IMR-90 (cell line): ENCODE measurements at regions not wholly inside any gene's neighbourhood (a gene's known extent, or its start where the extent isn't known, plus 50 kb on each side); places are given as distances from the start of the nearest gene placed in this dataset.

Experiments
- ATAC-seq: fragments of 200-7000 bp; cut with Tn5 transposase; 2 replicates; pipeline ENCODE4 v1.9.1; 2020; ENCODE audit warnings: low read depth, mild to moderate bottlenecking, moderate library complexity
- BruUV-seq: library from RNA; stranded (reverse); fragments of 400-500 nt; replicated peaks from 2 replicates; lab custom pipeline; 2021; lab: Mats Ljungman, UMichigan
- CTCF ChIA-PET: fragments of 300-600 bp; formaldehyde crosslinking; extraction: SDS; loops from one replicate; lab custom pipeline; 2021; ENCODE audit warnings: antibody characterized with exemption; lab: Yijun Ruan, JAX
- POLR2A ChIA-PET: fragments of 300-600 bp; sonication (Branson Sonifier 250); formaldehyde crosslinking; loops from one replicate; lab custom pipeline; 2022; ENCODE audit warnings: antibody characterized with exemption; ENCODE audit not compliant: unreplicated experiment; lab: Charles Lee
- DNase-seq: peaks from one replicate; pipeline ENCODE4 v3.0.0; 2013
- H2AFZ ChIP-seq: replicated peaks from 2 replicates; pipeline ENCODE3; 2013; ENCODE audit warnings: low read length, mild to moderate bottlenecking; ENCODE audit not compliant: poor library complexity
- H2AK5ac ChIP-seq: 2 replicates; pipeline ENCODE4 v1.6.1; 2013; ENCODE audit warnings: low read depth, low read length, inconsistent platforms
- H2AK9ac ChIP-seq: replicated peaks from 2 replicates; pipeline ENCODE3; 2013; ENCODE audit warnings: mild to moderate bottlenecking, low read depth, low read length, moderate library complexity; ENCODE audit not compliant: poor library complexity
- H2BK120ac ChIP-seq: 2 replicates; pipeline ENCODE4 v1.6.1; 2013; ENCODE audit warnings: low read depth, low read length, inconsistent platforms
- H2BK15ac ChIP-seq: 3 replicates; pipeline ENCODE4 v1.6.1; 2013; ENCODE audit warnings: low read depth, low read length, inconsistent platforms
- H2BK20ac ChIP-seq: 2 replicates; pipeline ENCODE4 v1.6.1; 2013; ENCODE audit warnings: low read depth, mild to moderate bottlenecking, inconsistent platforms, low read length, moderate library complexity
- H2BK5ac ChIP-seq: 2 replicates; pipeline ENCODE4 v1.6.1; 2013; ENCODE audit warnings: mild to moderate bottlenecking, low read depth, low read length, inconsistent platforms; ENCODE audit not compliant: poor library complexity, severe bottlenecking
- H3K14ac ChIP-seq: replicated peaks from 2 replicates; pipeline ENCODE4 v1.6.1; 2013; ENCODE audit warnings: low read depth, low read length, inconsistent platforms
- H3K18ac ChIP-seq: 2 replicates; pipeline ENCODE4 v1.6.1; 2013; ENCODE audit warnings: low read depth, low read length, control low read depth
- H3K23ac ChIP-seq: 2 replicates; pipeline ENCODE4 v1.6.1; 2013; ENCODE audit warnings: low read depth, low read length, inconsistent platforms
- H3K27ac ChIP-seq: 2 replicates; pipeline ENCODE4 v1.5.1; 2013; ENCODE audit warnings: mild to moderate bottlenecking, control low read depth, low read length; ENCODE audit not compliant: insufficient read depth
- H3K27me3 ChIP-seq: 2 replicates; pipeline ENCODE4 v1.6.1; 2013; ENCODE audit warnings: low read length; ENCODE audit not compliant: control insufficient read depth, insufficient read depth
- H3K36me3 ChIP-seq: 2 replicates; pipeline ENCODE4 v1.6.1; 2013; ENCODE audit warnings: low read length, mixed read lengths; ENCODE audit not compliant: control insufficient read depth, insufficient read depth
- H3K4ac ChIP-seq: 2 replicates; pipeline ENCODE4 v1.6.1; 2013; ENCODE audit warnings: low read depth, low read length, inconsistent platforms
- H3K4me1 ChIP-seq: 2 replicates; pipeline ENCODE4 v1.6.1; 2013; ENCODE audit warnings: low read length, mixed read lengths; ENCODE audit not compliant: control insufficient read depth, insufficient read depth
- H3K4me2 ChIP-seq: 2 replicates; pipeline ENCODE4 v1.6.1; 2013; ENCODE audit warnings: low read depth, mild to moderate bottlenecking, control low read depth, low read length, moderate library complexity
- H3K4me3 ChIP-seq: 2 replicates; pipeline ENCODE4 v1.5.1; 2013; ENCODE audit warnings: low read depth, mild to moderate bottlenecking, control low read depth, low read length, moderate library complexity; ENCODE audit not compliant: insufficient read depth
- H3K56ac ChIP-seq: 2 replicates; pipeline ENCODE4 v1.6.1; 2013; ENCODE audit warnings: low read length, inconsistent platforms; ENCODE audit not compliant: insufficient read depth; ENCODE audit errors: extremely low read depth
- H3K79me1 ChIP-seq, 2 experiments: 2 replicates each; pipeline ENCODE4 v1.6.1; 2013; ENCODE audit warnings: low read length in 2 of 2, inconsistent platforms in 1 of 2, low read depth in 1 of 2
- H3K9ac ChIP-seq: 2 replicates; pipeline ENCODE4 v1.6.1; 2013; ENCODE audit warnings: low read depth, low read length, control low read depth
- H3K9me1 ChIP-seq: 2 replicates; pipeline ENCODE4 v1.6.1; 2013; ENCODE audit warnings: low read length, inconsistent platforms; ENCODE audit not compliant: insufficient read depth
- H3K9me3 ChIP-seq: 2 replicates; pipeline ENCODE4 v1.6.1; 2013; ENCODE audit warnings: low read length; ENCODE audit not compliant: control insufficient read depth, insufficient read depth
- H4K20me1 ChIP-seq: 2 replicates; pipeline ENCODE4 v1.6.1; 2013; ENCODE audit warnings: low read length, inconsistent platforms; ENCODE audit not compliant: insufficient read depth
- H4K5ac ChIP-seq: 2 replicates; pipeline ENCODE4 v1.6.1; 2013; ENCODE audit warnings: mild to moderate bottlenecking, low read depth, low read length, control low read depth
- H4K8ac ChIP-seq, 2 experiments: 2 replicates each; pipeline ENCODE4 v1.6.1; 2013; ENCODE audit warnings: low read depth in 2 of 2, low read length in 2 of 2, control low read depth in 1 of 2, inconsistent platforms in 1 of 2
- H4K91ac ChIP-seq: 2 replicates; pipeline ENCODE4 v1.6.1; 2013; ENCODE audit warnings: low read depth, low read length, inconsistent platforms; ENCODE audit not compliant: insufficient read depth
- BHLHE40 ChIP-seq: fragments of 150-350 bp; IDR thresholded peaks from 2 replicates; pipeline ENCODE4 v1.6.1; 2016; ENCODE audit warnings: mild to moderate bottlenecking, low read depth, low read length
- CEBPB ChIP-seq: IDR thresholded peaks from 2 replicates; pipeline ENCODE4 v1.6.1; 2012; ENCODE audit warnings: low read depth, low read length, improper control_type of control experiment
- CHD1 ChIP-seq: IDR thresholded peaks from 2 replicates; pipeline ENCODE4 v1.6.1; 2012; ENCODE audit warnings: low read depth, low read length, improper control_type of control experiment
- MAFK ChIP-seq: IDR thresholded peaks from 2 replicates; pipeline ENCODE4 v1.6.1; 2012; ENCODE audit warnings: low read depth, low read length, improper control_type of control experiment
- POLR2A ChIP-seq: IDR thresholded peaks from 2 replicates; pipeline ENCODE4 v1.6.1; 2012; ENCODE audit warnings: mild to moderate bottlenecking, low read depth, low read length
- USF2 ChIP-seq: fragments of 150-350 bp; IDR thresholded peaks from 2 replicates; pipeline ENCODE4 v1.6.1; 2017; ENCODE audit warnings: mild to moderate bottlenecking, antibody characterized with exemption, low read length, low read depth
- WGBS, 2 experiments: methylation state at CpG; one replicate each; pipeline versions ENCODE4 v1.1.5 to v1.1.7; 2013; ENCODE audit warnings: missing lambda C conversion rate in 2 of 2; ENCODE audit not compliant: insufficient read length in 1 of 2; ENCODE audit errors: extremely low coverage in 2 of 2; 5-methylcytosine and 5-hydroxymethylcytosine counted together
- dilution Hi-C: fragments of 300-500 bp; cut with HindIII; formaldehyde crosslinking; loops from one replicate; pipeline ENCODE4 v1.14.3; 2018; ENCODE audit warnings: low sequenced_read_pairs; ENCODE audit not compliant: unreplicated experiment
- in situ Hi-C: fragments of 300-500 bp; cut with MboI; formaldehyde crosslinking; loops from 3 replicates; pipeline ENCODE4 v1.14.3; 2019; ENCODE audit warnings: low sequenced_read_pairs, inconsistent platforms, mixed read lengths
- intact Hi-C: fragments of 100-400 bp; cut with micrococcal nuclease; formaldehyde crosslinking; loops from 2 replicates; pipeline ENCODE4 v1.10.0; 2022

GRCh38 chr3:74045000-74045399, 420.3 kb upstream of the PDZRN3 start:
- Histone ChIP-seq H3K36me3 (no peaks in the 10 kb centered on the region), H3K79me1 (no peaks in the 10 kb centered on the region), H4K5ac (no peak overlapping the region), H3K27me3 (no peaks in the 10 kb centered on the region), H3K4me1 (no peaks in the 10 kb centered on the region), H3K23ac (no peak overlapping the region), H2AFZ (no peak overlapping the region), H2AK5ac (no peak overlapping the region), H3K9ac (no peak overlapping the region), H4K91ac (no peak overlapping the region), H2BK5ac (no peak overlapping the region), H3K14ac (no peak overlapping the region), H2BK120ac (no peak overlapping the region), H2AK9ac (no peak overlapping the region), H2BK20ac (no peak overlapping the region), H3K27ac (no peak overlapping the region), H3K4ac (no peak overlapping the region), H3K18ac (no peak overlapping the region), H3K4me3 (no peak overlapping the region), H4K20me1 (no peaks in the 10 kb centered on the region), H3K56ac (no peak overlapping the region), H3K9me3 (no peaks in the 10 kb centered on the region), H4K8ac (no peak overlapping the region), H3K9me1 (no peaks in the 10 kb centered on the region), H3K4me2 (no peak overlapping the region), H2BK15ac (no peak overlapping the region)
- dilution Hi-C loops = no loop called here
- WGBS, 2 experiments = no CpG with 5 or more reads among the region's 2 CpGs
- CTCF ChIA-PET = no interaction called here
- no peak for DNase-seq
- in situ Hi-C loops = no loop called here
- POLR2A ChIA-PET = no interaction called here
- intact Hi-C loops = no loop called here
- BruUV-seq = no TSS peak
- TF ChIP-seq BHLHE40 = no peak
- TF ChIP-seq CEBPB = no peak
- TF ChIP-seq POLR2A = no peak
- no peak for TF ChIP-seq CHD1
- TF ChIP-seq USF2 = no peak
- TF ChIP-seq MAFK = no peak
- no peak for ATAC-seq
